CD4-positive, alpha-beta T cell treated with Interleukin-10 for 1 hour (primary cell): ENCODE measurements at regions not wholly inside any gene's neighbourhood (a gene's known extent, or its start where the extent isn't known, plus 50 kb on each side); places are given as distances from the start of the nearest gene placed in this dataset.
"Not testable (repeated sequence)": the region's sequence is repeated elsewhere in the genome, so short reads cannot be mapped to it uniquely, and the experiment has no call there.

Source experiments
- DNase-seq: peaks from one replicate; pipeline ENCODE4 v3.0.0-alpha.2; 2020

DNA sequence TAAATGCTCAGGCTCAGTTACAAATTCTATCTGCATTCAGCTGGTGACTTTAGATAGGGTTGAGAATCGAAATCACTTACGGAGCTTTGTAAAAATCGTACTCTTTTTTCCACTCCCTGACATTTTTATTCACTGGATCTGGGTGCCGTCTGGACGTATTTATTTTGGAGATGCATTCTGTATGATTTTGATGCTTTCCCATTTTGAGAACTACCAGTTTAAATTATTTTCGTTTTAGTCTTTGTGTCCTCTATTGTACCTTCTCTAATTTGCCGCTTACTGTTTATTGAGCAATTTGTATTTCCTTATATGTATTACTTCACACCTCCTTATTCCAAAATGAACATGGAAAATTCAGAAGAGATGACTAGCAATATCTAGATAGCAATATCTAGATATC lies 96.2 kb downstream of the FASLG start:
- no peak for DNase-seq

DNA sequence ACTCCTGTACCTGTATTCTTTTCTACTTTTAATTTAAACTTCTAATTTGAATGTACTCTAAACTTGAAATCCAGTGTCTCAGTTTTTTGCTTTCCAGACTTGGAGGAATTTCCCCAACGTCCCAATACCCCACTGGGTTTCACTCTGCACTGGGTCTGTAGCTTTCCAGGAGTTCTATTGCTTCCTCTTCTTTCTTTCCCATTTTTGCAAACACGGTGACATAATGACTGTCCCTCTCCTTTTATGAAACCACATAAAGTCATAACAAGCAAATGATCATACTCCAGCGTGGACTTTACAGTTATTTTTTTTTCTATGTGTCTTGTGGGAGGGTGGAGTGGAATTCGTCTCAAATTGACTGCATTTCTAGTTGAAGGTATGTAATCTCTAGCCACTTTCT lies 97.1 kb downstream of the FASLG start:
- no peak for DNase-seq

DNA sequence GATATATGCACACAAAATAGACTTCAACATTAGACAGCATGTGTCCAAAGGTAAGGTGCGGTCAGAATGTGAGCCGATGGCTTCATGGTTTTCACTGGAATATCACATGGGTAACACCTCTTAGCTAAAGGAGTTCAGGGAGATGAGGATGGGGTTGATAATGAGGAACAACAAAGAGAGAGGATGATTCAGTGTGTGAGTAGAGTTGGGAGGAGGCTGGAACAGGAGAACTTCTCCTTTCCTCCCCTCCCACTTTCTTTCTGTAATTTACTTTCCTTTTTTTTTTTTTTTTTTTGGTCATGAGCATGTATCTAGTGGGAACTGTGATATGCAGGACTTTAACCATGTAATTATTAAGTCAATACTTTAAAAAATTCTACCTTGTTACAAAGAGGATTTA lies 99.4 kb downstream of the FASLG start:
- no peak for DNase-seq

DNA sequence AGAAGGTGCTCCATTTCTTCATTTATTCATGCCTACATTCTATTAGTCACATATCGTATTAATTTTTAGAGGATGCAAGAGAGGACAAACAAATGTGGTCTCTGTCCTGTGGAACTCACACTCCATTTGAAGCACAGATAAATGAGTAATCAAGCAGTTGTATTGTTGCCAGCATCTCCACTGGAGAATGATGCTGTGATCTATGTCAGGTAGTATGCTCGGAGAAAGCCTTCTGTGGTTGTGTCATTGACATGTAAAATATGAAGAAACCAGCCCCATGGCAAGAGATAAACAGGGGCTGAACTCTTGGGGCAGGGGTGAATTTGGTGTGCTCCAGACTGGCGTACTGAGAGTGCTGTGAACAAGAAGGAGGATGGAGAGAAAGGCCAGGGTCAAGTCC lies 101.2 kb downstream of the FASLG start:
- DNase-seq, result no peak

DNA sequence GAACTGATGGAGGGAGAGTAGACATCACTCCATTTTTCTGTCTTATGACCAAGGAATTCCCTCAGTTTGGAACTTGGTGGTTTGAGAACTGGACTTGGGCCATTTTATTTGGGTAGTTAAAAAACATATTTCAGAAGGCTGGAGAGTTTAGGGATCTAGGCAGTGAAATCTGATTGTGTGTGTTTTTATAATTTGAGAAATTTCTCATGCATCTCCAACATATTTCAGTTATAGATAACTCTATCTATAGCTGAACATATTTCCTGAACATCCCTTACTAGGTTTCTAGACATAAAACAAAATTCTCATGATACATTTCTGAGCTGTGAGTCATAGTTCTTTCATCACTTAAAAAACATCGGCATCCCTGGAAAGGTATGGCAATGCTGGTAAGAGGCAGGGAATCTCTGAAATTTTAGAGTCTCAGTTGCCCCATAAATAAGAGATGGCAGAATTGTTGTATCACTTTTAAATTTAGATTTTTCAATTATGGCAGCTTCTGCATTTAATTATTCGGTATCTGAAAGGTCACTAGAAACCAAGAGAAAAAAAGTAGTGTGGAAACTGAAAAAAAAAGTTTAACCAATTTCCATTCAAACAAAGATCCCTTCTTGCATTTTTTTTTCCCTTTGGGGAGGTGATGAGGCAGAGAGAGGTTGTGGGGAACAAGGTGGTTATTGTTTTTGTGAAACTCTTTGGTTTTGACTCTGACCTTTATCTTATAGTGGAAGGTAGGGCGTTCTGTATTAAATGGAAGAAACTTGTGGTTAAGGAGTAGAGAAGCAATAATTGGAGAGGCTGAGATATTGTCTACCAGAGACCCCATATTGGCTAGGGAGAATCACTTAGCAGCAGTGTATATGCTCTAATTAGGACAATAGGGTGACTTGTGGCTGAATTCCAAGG lies 102.9 kb downstream of the FASLG start:
- no peak for DNase-seq

DNA sequence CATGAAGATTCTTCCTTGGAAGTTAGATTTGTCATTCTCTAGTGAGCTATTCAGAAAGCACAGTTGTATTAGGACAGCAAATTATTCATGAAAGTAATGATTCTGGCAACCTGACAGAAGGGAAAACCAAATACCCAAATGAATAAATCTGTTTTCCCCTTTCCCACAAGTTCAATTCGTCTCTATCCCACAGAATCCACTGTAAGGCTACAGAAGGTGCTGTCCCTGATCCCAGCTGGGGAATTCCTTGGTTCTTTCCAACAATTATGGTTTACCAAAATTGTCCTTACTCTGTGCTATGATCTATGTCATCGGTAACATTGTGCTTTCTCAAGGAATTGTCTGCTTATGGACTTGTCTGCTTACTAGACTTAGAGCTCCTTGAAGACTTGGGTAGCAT lies 104.2 kb downstream of the FASLG start:
- DNase-seq, result no peak

DNA sequence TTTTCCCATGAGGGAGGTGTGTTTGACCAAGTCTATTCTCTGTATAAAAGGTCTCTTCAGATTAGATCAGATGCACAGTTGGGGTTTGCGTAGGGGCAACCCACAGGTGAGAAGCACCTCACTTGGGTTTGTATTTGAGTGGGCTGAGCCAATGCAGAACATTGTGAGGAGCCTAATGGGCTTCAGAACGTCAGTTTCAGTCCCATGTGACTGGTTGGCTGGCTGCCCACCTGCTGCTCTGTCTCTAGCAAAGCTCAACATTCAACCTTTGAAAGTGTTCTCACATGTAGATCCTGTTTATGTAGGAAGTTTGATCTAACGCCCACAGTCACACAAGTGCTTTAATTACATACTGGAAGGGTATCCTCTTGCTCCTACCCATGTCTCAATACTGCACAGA lies 105.5 kb downstream of the FASLG start:
- DNase-seq, result no peak

DNA sequence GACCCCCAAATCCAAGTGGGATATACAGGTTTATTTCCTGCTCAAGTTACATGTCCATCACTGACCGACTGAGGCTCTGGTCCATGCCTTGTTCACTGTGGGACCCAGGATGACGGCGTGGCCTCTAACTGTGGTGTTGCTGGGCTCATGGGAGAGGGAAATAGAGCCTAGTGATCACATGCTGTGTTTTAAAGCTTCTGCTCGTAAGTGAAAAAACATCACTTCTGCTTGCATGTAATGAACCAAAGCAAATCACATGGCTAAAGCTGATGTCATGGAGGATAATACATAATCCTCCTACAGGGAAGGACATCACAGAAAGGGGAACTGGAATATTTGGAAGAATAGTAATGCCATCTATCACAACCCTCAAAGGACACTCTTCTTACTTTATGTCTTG lies 107.6 kb downstream of the FASLG start:
- DNase-seq, result no peak

DNA sequence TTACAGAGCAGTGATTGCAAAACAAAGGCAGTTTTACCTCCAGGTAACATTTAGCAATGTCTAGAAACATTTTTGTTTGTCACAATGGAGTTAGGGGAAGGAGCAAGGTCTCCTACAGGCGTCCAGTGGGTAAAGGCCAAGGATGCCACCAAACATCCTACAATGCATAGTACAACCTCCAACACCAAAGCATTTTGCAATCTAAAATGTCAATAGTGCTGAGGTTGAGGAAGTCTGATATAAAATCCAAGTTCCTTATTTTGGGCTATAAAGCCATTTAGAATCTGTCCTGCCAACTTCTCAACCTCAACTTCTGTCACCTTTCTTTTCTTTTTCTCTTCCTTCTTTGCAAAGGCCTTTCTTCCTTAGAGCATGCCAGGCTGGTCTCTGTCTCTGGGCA lies 111.2 kb downstream of the FASLG start:
- DNase-seq, result no peak

DNA sequence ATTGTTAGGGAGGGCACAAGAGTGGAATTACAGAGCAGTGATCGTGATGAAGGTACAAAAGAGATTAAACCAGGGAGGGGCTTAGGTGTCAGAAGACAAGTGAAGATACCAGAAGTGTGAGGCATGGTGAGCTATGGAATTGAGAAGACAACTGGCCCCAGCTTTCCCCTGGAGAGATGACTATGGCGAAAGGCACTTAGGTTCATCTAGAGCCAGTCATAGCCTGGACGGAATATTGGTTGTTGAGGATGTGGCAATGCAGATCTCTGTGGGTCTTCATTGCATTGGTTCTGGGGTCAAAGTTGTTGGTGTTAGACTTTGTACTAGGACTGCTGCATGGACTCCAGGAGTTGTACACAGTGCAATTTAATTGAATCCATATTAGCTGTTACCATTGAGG lies 115.7 kb downstream of the FASLG start:
- DNase-seq, result no peak

DNA sequence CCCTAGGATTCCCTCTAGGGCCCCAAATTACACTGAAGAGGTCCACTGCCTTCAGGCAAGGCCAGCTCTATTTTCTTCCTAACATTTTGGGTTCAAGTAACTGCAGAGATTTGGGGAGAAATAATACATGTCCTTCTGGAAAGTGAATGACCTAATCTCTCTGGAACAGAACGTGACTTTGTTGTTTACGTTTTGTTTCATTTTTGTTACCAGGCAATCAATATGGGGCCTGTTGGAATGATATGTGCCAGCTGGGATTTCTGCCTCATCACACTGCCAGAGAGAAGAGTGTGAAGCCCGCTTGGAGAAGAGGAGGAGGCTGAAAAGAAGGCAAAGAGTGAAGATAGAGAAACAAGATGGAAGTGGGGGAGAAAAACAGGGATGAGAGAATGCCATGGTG lies 116.7 kb downstream of the FASLG start:
- DNase-seq, result no peak

DNA sequence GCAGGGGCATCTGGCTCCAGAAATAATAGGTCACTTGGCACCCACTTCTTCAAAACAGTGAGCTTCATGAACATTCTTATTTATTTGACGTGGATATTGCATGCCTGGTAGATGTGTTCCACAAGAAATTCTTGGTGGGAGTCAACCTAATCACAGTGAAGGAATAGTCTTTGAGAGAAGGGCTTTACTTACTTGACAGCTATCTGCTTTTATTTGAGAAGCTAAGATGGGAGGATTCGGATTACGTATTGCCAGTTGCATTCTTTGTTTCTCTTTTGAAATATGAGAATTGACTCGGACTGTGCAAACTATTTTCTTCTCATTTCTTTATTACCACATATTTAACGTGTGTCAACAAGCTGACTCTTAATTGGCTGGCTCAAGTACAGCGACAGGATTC lies 117.2 kb downstream of the FASLG start:
- no peak for DNase-seq

DNA sequence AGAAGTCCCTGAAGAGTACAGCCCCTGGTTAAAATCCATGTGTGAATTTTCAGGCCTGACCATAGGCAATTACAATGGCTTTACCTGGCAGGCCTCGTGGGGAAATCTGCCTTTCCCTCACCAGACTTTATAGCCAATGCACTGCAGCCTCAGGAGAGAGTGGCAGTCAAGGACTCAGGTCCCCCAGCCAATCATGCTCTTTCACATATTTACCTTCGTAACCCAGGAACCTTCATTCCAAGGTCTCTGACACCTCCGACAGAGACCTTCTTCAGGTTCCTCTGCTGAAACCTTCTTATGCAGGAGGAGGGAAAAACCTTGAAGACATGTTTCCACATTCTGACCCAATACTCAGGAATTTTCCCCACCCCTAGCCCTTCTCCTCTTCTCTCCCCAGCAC lies 118.9 kb downstream of the FASLG start:
- no peak for DNase-seq

DNA sequence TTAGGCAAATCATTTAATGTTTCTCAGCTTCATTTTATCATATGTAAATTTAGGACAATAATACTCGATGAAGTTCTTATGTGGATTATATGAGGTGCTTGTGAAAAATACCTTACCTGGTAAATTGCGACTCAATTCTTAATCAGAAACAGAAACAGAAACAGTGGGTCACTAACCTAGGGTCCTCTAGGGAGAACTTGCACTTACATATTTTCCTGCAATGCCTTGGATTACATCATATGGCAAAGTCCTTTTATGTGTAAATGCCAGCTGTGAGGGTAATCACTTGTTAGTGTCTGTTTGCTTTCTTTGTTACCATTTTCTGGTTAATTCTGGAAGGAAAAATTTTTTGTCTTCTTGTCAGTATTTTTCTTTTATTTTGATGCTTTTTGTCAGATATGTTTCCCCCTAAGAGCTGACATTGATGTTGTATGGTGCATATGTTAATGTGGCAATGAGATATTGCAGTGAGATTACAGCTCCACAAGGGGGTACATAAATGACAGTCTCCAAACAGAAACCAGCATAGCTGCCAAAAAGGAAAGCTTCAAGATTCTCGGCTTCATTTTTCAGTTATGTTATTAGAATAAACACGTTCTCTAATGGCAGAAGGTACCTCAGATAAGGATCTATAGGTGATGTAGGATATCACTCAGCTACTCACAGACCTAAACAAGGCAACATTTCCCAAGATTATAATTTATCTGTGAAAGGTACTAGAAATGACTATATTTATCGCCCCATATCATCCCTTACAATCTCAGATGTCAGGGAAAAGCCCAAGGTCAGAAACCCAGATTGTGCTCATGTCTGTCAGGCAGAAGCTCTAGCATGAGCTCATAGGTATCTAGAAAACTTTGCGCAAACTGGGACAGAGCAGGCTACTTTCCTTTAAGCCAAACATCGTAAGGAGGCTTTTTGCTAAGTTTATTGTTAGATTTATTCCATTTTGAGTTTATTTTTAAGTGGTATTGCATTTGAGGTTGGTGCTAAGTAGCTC lies 119.9 kb downstream of the FASLG start:
- DNase-seq, result peak; percentile 43

DNA sequence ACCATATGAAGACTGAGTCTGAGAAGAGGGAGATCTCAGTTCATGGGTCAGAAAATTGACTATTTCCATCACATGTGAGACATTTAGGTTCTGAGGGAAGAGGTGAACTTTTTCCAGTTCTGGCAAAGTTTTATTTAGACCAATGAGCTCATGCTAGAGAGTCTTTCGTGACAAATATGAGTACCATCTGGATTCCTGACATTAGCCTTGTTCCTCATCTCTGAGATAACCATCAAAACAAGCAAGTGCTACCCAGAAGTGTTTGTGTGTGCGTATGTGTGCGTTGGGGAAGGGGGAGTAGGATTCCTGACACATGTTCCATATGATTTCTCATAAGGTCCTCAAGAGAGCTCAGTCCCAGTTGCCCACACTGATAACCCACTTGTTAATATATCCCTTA lies 120.6 kb downstream of the FASLG start:
- no peak for DNase-seq

DNA sequence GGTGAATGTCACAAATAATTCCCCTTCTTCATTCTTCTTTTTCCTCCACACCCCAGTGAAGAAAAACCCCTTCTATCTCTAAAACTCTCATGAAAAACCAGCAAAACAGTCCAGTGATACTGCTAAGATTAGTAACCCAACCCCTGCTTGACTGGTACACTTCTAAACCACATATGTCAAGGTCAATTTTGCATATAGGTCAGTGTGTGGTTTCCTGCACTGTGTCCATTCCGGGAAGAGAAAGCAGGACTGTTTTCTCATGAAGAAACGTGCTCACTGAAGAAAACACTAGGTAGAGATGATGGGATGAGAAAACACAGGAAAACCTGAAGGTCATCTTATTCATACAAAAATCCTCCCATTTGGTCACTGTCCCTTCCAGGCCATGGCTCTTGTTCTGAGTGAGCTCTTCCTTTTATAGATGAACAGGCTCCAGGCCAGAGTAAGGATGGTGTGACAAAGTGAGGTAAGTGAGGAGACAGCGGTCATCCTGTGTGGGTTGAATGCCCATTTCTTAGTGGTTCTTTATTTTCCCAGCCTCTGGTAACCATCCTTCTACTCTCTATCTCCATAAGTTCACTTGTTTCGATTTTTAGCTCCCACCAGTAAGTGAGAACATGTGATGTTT lies 122.7 kb downstream of the FASLG start:
- DNase-seq, result no peak

DNA sequence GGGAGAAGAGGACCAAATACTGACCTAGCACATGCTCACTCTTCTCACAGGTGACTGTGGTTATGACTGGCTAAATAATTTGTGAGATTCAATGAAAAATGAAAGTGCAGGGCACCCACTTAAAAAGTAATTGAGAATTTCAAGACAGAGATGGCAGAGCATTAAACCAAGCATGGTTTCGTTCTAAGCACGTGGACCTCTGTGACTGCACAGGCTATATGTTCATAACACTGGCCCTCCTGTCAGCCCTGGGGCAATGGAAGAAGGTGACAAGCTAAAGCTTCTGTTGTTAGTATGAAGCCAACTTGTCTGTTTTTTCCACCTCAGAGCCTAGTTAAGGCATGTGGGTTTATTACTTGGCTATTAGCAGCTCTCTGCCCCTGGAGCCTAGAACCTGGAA lies 130.9 kb downstream of the FASLG start:
- no peak for DNase-seq

DNA sequence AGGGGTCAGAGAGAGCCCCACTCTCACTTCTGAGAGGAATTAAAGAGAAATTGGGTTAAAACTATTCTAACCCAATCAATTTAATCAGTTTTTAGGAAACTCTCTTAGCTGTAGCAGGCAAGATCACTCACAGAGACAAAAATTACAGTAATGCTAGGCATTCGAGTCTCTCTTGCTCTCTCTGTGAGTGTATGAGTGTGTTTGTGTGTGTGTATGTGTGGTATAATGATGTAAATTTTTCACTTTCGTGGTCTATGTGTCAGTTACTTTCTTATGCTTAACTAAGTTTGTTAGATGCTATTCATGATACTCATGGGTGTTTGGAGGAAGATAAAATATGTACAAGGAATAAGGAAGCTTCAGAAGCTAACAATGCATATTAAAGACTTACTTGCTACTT lies 131.3 kb downstream of the FASLG start:
- DNase-seq, result no peak

DNA sequence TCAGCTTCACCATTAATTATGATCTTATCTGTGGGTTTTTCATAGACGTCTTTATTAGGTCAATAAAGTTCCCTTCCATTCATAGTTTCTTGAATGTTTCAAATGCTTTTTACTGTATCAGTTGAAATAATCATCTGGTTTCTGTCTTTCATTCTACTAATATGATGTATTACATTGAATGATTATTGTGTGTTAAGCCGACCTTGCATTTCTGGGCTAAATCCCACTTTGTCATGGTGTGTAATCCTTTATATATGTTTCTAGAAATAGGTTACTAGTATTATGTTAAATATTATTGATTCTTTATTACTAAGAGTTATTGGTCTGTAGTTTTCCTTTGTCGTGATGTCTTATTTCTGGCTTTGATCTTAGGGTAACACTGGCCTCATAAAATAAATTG lies 134.9 kb downstream of the FASLG start:
- DNase-seq, result no peak

DNA sequence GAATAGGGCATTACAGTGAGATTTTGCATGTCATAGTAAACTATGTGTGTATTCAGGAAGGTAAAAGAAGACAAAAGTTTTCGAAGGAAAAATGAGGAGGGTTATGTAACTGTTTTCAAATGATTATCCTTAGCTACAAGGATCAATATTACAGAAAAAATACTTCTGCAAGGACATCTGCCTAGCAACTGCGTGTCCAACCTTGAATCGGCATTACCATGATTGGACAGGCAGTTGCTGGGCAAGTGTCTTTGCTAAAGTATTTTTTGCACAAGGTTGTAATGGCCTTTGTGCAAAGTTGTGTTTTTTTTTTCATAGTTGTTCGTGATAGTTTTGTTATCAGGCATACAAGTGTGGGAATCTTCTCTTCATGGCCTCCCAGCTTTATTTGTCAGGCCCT lies 136.8 kb downstream of the FASLG start:
- no peak for DNase-seq

DNA sequence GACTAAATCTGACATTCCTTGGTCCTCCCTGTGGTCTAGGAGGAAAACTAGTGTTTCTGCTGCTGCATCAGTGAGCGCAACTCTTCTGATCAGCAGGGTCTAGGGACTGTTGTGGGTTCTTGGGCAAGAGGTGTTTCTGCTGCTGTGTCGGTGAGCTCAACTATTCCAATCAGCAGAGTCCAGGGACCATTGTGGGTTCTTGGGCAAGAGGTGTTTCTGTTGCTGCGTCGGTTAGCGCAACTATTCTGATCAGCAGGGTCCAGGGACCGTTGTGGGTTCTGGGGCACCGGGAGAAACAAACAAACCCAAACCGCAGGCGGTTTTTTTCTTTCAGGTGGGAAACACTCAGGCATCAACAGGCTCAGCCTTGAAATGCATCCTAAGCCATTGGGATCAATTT lies 140.9 kb downstream of the FASLG start:
- DNase-seq, result not testable (repeated sequence)

DNA sequence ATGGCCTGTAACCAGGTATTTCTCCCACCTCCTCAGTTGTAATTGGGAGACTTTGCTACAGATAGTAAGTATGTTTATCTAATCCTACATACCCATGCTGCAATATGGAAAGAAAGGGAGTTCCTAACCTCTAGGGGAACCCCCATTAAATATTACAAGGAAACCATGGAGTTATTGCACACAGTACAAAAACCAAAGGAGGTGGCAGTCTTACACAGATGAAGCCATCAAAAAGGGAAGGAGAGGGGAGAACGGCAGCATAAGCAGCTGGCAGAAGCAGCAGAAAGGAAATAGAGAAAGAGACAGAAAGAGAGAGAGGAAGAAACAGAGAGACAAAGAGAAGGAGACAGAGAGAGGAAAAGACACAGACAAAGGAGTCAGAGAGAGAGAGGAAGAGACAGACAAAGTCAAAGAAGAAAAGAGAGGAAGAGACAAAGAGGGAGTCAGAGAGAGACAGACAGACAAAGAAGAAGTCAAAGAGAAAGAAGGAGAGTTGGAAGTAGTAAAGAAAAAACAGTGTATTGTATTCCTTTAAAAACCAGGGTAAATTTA lies 142.9 kb downstream of the FASLG start:
- DNase-seq, result no peak

DNA sequence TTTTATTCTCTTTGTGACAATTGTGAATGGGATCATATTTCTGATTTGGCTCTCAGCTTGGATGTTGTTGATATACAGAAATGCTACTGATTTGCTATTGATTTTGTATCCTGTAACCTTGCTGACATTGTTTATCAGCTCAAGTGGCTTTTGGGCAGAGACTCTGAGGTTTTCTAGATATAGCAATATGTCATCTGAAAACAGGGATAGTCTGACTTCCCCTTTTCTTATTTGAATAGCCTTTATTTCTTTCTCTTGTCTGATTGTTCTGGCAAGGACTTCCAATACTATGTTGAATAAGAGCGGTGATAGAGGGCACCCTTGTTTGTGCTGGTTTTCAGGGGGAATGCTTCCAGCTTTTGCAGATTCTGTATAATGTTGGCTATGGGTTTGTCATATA lies 150.8 kb downstream of the FASLG start:
- no peak for DNase-seq
